Esophagus mucosa (tissue), 1 donor: ENCODE measurements at regions not wholly inside any gene's neighbourhood (a gene's known extent, or its start where the extent isn't known, plus 50 kb on each side); places are given as distances from the start of the nearest gene placed in this dataset.
A peak's percentile ranks its signal among the peaks of the same experiment; 100 is the strongest.

Source experiments
- ATAC-seq: fragments of 200-7000 bp; cut with Tn5 transposase; one replicate; pipeline ENCODE4 v1.9.1; 2020
- donor health status: DM: yes; HTN: yes; CAD: no.

DNA sequence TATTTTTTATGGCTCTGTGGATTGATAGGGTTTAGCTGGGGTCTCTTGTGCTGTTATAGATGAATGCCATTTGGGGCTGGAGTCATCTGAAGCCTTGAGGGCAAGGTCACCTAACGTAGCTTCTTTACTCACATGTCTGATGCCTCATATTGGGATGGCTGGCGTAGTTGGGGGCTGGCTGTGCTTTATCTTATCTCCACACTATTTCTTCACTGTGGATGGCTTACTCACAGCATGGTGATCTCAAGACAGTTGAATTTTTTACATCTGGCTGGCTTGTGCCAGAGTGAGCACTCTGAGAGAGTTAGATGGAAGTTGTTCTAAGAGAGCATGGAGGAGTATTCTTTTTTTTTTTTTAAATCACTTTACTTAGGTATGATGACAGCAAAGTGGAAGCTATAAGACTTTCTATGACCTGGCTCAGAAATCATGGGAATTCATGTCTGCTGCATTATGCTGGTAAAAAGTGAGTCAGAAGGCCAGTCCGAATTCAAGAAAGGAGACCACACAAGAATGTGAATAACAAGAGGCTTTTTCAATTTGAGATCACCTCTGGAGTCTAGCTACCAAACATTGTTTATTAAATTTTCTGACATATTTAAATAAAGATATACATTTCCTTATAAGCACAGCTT is 252.4 kb upstream of the TPK1 start:
- no peak for ATAC-seq

DNA sequence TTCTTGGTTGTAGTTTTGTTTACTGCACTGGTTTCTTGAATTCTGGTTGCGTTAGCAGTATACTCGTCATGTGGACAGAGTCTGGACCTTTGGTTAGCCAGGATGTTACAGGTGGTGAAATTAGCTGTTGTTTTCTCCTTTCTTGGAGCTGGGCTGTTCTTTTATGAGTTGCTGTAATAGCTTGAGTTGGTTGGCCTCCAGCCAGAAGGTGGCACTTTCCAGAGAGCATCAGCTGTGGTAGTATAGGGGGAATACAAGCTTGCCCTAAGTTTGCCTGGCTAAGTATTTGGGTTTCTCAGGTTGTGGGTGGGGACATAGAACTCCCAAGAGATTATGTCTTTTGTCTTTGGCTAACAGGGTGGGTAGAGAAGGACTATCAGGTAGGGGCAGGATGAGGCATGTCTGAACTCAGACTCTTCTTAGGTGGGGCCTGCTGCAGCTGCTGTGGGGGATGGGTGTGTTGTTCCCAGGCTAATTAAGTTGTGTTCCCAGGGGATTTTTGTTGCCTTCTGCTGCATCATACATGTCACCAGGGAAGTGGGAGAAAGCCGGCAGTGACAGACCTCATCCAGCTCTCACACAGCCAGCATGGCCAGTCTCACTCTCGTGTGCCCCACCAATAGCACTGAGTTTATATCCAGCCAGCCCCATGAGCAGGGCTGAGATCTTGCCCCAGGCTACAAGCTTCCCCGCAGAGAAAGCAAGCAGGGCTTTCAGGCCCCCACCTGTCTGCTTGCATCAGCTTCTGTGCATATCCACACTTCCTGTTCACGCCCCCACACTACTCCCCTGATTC is 246.7 kb upstream of the TPK1 start:
- peak; percentile 26 for ATAC-seq

- no peak for ATAC-seq
These were observed 229.6 kb upstream of the TPK1 start for GRCh38 chr7:145065473-145065872.

GRCh38 chr7:145064114-145064513 is 228.3 kb upstream of the TPK1 start:
- ATAC-seq = no peak

- ATAC-seq = peak; percentile 33
These were observed 217.9 kb upstream of the TPK1 start for GRCh38 chr7:145053781-145054180.

- ATAC-seq = no peak
These were observed 214.6 kb upstream of the TPK1 start for GRCh38 chr7:145050415-145050814.

- no peak for ATAC-seq
These were observed 201.0 kb upstream of the TPK1 start for GRCh38 chr7:145036604-145037405.

GRCh38 chr7:145031162-145031561 is 195.3 kb upstream of the TPK1 start:
- ATAC-seq = no peak

DNA sequence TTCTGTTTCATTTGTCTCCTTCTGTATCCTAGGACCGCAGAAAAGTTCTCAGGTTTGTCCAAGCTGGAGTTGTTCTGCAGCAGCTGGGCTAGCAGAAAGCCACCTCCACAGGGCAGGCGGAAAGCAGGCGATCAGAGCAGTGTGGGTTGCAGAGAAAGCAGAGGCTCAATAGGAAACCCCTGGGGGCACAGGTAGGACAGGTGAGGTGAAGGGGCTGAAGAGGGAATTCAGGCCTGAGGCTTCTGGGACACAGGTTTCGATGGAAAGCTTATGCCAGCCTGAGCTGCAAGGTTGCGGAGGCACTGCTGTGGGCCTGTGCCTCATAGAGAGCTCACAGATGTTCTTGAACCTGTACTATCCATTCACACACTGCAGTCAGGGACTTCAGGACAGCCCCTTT is 194.9 kb upstream of the TPK1 start:
- no peak for ATAC-seq

DNA sequence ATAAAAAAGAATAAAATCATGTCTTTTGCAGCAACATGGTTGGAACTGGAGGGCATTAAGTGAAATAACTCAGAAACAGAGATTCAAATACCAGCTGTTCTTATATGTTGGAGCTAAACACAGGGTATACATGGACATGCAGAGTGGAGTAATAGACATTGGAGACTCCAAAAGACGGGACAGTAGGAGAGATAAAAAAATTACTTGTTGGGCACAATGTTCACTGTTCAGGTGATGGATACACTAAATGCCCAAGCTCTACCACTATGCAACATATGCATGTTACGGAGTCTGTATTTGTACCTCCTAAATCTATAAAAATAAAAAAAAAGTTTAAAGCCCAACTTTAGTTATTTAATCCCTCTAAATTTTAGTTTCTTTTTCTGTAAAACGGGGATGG is 184.6 kb upstream of the TPK1 start:
- ATAC-seq = no peak

DNA sequence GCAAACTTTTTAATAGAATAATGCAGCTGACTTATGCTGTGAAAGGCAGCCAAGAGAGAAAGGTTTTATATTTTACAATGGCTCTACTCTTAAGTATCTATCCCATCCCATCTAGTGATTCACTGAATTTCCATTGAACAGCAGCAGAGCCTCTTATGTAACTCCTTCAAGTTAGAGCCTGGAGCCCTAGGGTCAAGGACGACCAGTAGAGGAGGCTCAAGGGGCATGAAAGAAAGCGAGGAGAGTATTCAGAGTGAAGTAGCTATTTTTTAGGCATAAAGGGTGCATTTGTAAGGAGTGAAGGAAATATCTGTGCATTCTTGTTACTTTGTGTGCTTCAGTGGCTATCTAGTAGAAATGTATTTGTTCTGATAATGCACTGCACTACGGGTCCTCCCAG is 180.2 kb upstream of the TPK1 start:
- ATAC-seq = no peak

GRCh38 chr7:145009876-145010275 is 174.0 kb upstream of the TPK1 start:
- no peak for ATAC-seq

GRCh38 chr7:145005601-145006000 is 169.7 kb upstream of the TPK1 start:
- no peak for ATAC-seq

DNA sequence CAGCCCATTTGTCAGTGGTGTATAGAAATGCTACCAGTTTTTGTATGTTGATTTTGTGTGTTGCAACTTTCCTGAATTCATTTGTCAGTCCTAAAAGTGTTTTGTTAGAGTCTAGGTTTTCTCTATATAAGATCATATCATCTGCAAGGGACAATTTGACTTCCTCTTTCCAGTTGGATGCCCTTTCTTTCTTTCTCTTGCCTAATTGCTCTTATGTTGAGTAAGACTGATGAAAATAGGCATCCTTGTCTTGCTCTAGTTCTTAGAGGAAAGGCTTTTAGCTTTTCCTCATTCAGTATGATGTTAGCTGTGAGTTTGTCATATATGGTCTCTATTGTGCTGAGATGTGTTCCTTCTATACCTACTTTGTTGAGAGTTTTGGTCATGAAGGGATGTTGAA is 161.7 kb upstream of the TPK1 start:
- ATAC-seq = no peak

GRCh38 chr7:144995495-144995894 is 159.6 kb upstream of the TPK1 start:
- no peak for ATAC-seq

DNA sequence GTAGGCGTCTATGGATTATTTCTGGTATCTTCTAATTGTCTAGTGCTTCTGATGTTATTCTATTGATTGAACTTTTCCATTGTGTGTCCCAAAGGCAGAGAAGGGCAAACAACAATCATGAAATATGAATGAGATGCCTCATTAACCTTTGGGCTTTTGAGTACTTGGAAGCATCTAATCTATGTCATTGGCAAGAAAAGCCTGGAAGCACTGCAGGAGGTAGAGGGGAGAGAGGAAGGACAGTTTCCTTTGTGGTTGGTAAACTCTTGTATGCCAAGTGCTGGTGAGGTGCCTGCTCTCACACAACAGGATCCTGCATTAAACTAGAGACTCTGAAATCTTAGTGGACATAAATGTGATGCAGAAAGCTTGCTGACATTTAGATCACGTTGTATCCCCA is 155.2 kb upstream of the TPK1 start:
- no peak for ATAC-seq

GRCh38 chr7:144987686-144988085 is 151.8 kb upstream of the TPK1 start:
- no peak for ATAC-seq

DNA sequence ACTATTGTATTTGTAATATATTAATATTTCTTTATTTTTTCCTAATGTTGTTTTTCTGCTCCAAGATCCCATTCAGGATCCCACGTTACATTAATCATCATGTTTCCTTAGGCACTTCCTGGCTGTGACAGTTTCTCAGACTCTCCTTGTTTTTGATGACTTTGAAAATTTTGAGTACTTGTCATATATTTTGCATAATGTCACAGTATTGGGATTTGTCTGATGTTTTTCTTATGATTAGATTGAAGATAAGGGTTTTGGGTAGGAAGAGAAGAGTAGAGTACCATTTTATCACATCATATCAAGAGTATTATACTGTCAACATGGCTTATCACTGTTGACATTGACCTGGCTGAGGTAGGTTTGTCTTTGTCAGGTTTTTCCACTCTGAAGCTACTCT is 146.3 kb upstream of the TPK1 start:
- no peak for ATAC-seq

- no peak for ATAC-seq
These were observed 140.0 kb upstream of the TPK1 start for GRCh38 chr7:144975882-144976281.

DNA sequence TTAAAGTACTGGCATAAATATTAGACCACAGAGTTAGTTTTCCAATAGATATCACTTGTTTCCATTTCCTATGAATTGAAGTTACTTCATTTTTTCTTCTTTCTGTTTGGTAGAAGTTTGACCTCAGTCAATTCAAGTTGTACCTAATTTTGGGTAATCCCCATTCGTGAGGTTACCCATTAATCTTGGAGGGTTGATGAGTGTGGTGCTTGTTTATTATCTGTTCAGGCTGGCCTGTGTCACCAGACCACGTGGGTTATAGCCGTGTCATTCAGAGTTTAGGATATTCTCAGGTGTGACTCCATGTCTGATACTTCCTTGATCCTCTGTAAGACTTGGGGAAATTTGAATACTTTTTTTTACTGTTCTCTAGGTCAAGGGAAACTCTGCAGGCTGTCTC is 133.9 kb upstream of the TPK1 start:
- no peak for ATAC-seq

GRCh38 chr7:144960763-144961162 is 124.9 kb upstream of the TPK1 start:
- ATAC-seq = no peak

- ATAC-seq = no peak
These were observed 122.1 kb upstream of the TPK1 start for GRCh38 chr7:144957998-144958397.

GRCh38 chr7:144955422-144955821 is 119.6 kb upstream of the TPK1 start:
- no peak for ATAC-seq

DNA sequence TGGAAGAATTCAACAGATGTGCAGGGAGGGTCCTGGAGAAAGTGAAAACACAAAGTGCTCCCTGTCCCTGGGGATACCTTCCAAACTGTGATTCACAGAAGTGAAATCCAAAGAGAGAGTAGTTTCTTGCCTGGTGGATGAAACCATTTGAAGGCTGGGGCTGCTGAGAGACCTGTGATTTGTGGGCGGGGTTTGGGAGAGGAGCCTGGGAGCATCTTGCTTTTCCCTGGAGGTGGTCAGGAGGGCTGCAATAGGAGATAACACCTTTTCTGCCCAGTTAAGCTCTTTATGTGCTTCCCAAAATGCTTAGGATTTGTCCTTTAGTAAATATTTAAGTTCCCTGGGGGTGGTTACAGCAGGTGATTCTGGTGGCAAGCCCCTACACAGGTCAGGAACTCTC is 105.3 kb upstream of the TPK1 start:
- no peak for ATAC-seq
